Renal pelvis (tissue), 1 donor: ENCODE measurements at regions not wholly inside any gene's neighbourhood (a gene's known extent, or its start where the extent isn't known, plus 50 kb on each side); places are given as distances from the start of the nearest gene placed in this dataset.
"Not testable (repeated sequence)": the region's sequence is repeated elsewhere in the genome, so short reads cannot be mapped to it uniquely, and the experiment has no call there.

Experiments used
- DNase-seq: peaks from one replicate; pipeline ENCODE4 v3.0.0-alpha.2; 2013

- no peak for DNase-seq
These were observed 253.9 kb downstream of the AGTPBP1 start for GRCh38 chr9:85487872-85488271.

DNA sequence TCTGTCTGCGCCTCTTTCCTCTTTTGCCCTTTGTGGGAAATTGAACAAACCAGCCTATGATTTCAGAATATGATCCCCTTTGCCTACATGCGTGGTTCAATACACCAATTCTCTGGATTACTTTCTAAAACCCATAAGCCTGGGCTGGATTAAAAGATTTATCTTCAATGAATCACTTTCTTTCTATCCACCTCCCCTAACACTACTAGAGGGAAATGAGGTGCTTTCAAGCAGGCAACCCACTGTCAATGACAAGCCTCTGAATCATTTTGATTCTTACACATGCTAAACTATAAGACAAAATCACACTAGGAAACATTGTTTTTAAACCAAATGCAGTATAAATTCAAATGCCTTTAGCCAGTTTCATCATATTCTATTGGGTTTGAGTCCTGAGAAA is 257.5 kb downstream of the AGTPBP1 start:
- DNase-seq: no peak

GRCh38 chr9:85483208-85483607 is 258.5 kb downstream of the AGTPBP1 start:
- no peak for DNase-seq

DNA sequence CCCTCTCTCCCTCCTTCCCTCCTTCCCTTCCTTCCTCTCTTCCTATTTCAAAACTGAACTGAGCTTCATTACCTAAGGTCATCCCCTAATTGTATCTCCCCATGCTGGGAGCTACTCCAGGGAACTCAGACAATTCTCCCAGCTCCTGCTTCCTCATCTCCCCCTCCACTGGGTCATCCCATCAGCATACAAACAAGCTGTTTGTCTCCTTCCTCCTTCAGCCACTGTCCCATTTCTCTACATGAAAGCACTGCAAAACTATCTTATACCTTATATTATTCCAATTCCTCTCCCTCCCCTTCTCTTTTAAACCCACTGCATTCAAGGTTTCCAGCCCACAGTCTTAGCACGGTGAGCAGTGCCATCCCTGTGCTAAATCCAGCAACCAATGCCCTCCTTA is 262.4 kb downstream of the AGTPBP1 start:
- no peak for DNase-seq

GRCh38 chr9:85478847-85479246 is 262.9 kb downstream of the AGTPBP1 start:
- DNase-seq: no peak

- not testable (repeated sequence) for DNase-seq
These were observed 266.9 kb downstream of the AGTPBP1 start for GRCh38 chr9:85474896-85475295.

DNA sequence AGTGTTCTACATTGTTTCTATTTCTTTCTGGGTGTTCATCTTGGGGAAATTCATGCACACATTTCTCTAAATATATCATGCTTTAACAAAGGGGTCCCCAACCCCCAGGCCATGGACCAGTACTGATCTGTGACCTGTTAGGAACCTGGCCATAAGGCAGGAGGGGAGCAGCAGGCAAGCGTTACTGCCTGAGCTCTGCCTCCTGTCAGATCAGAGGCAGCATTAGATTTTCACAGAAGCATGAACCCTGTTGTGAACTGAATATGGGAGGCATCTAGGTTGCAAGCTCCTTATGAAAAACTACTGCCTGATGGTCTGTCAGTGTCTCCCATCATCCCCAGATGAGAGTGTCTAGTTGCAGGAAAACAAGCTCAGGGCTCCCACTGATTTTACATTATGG is 270.0 kb downstream of the AGTPBP1 start:
- no peak for DNase-seq

DNA sequence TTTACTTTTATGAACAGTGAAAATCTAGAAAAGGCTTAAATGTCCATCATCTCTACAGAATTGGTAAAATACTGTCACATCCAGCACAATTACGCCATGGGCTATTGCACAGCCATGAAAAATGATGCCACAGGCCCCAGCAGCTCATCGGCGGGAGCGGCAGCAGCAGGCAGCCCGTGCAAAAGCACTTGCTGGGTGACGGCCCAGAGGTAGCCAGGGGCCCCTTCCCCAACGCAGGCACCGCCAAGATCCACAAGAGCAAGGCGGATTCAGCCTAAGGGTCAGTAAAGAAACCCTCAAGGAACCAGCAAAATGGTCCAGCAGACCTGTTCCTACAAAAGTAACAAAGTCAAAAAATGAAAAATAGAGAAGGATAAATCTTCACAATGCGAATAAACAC is 272.7 kb downstream of the AGTPBP1 start:
- DNase-seq: no peak

- DNase-seq: no peak
These were observed 274.9 kb downstream of the AGTPBP1 start for GRCh38 chr9:85466834-85467233.

DNA sequence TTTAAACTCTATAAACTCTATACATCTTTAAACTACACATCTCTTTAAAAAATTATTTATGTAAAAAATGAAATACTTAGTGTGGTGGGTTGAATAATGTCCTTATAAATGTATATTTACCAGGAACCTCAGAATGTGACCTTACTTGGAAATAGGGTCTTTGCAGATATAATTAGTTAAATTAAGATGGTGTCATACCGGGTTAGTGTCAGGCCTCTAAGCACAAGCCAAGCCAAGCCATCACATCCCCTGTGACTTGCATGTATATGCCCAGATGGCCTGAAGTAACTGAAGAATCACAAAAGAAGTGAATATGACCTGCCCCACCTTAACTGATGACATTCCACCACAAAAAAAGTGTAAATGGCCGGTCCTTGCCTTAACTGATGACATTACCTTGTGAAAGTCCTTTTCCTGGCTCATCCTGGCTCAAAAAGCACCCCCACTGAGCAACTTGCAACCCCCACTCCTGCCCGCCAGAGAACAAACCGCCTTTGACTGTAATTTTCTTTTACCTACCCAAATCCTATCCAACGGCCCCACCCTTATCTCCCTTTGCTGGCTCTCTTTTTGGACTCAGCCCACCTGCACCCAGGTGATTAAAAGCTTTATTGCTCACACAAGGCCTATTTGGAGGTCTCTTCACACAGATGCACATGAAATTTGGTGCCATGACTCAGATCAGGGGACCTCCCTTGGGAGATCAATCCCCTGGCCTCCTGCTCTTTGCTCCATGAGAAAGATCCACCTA is 283.5 kb downstream of the AGTPBP1 start:
- DNase-seq: not testable (repeated sequence)

DNA sequence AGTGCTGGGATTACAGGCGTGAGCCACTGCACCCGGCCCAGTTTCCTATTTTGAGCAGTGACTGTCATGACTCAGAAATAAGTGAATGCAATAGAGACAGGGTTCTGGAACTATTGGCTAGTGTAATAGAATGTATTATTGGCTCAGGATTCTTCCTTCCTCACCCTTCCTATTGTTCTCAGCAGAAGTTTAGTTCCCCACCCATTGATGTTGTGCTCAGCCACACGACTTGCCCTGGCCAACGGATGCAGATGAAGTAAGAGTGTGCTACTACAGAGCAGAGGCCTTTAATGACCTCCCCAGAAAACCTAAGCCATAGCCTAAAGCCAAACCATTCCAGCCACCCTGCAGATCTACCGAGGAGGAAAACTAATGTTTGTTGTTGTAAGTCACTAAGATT is 287.9 kb downstream of the AGTPBP1 start:
- no peak for DNase-seq

DNA sequence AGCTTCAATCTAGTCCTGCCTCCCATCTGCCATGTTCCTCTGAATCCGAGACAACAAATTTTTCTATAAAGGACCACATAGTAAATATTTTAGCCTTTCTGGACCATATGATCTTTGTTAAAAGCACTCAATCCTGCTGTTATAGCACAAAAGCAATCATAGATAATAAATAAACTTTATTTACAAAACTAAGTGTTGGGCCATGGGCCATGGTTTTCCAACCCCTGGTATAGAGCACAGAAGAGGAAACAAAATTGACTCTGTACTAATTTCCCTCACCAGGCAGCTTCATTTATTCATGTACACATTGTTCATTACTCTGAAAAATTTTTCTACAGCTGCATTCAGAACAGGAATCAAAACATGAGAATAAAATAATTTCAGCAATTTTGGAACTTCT is 288.9 kb downstream of the AGTPBP1 start:
- DNase-seq: no peak

GRCh38 chr9:85451680-85452079 is 290.1 kb downstream of the AGTPBP1 start:
- no peak for DNase-seq

GRCh38 chr9:85445887-85446286 is 295.9 kb downstream of the AGTPBP1 start:
- no peak for DNase-seq

DNA sequence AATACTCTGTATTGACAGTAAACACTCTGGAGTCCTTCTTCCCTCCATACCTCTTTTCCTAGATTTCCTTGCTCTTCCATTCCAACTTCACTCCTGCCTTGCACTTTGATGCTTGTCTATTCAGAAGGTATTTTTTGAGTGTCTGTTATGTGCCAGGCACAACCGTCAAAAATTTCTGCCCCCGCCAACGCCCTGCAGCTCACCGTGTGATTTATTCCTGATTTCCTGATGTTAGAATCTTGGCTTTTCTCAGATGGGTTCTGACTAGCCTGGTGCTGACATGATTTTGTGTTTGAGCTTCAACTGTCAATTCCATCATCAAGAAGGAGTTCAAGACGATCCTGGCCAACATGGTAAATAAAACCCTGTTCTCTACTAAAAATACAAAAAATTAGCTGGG is 297.5 kb downstream of the AGTPBP1 start:
- DNase-seq: no peak

DNA sequence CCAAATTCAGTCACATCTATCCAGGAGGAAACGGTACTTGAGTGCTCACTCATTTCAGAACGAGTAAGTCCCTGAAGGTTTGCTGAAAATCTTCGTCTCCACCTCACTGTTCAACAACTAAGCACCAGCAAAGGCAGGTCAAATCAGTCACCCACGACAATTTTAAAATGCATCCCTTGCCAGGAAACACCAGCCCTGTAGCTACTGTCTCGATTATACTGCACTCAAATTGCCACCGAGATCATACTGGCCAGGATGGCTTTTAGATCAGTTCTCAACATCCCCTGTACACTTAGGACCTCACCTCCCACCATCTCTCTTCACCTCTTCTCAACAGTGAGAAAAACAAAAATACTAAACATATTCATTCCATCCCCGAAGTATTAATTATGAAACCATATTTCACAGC is 298.6 kb downstream of the AGTPBP1 start:
- no peak for DNase-seq

DNA sequence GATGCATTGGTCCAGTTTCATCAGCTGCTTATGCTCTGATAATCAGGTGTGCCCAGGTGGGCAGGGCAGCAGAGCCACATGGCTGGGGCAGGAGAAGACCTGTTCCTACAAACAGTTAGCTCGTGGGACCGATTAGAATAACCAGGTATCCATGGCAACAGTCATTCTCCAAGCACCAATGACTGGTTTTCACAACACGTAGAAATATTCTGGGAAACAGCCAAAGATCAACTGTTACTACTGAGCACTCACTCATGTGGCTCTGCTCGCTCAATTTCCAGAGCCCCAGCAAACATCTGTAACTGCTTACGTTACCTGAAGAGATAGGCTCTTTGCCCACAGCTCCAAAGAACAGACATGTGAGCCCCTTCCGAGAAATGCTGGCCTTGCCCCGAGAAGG is 302.0 kb downstream of the AGTPBP1 start:
- DNase-seq: no peak

- DNase-seq: not testable (repeated sequence)
These were observed 307.8 kb downstream of the AGTPBP1 start for GRCh38 chr9:85433956-85434355.

GRCh38 chr9:85433551-85433950 is 308.2 kb downstream of the AGTPBP1 start:
- DNase-seq: not testable (repeated sequence)

DNA sequence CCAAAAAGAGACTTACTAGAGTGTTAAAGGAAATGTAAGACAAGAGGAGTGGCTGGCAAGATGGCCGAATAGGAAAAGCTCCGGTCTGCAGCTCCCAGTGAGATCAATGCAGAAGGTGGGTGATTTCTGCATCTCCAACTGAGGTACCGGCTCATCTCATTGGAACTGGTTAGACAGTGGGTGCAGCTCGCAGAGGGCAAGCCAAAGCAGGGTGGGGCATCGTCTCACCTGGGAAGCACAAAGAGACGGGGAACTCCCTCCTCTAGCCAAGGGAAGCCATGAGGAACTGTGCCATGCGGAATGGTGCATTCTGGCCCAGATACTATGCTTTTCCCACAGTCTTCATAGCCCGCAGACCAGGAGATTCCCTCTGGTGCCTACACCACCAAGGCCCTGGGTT is 308.7 kb downstream of the AGTPBP1 start:
- no peak for DNase-seq

DNA sequence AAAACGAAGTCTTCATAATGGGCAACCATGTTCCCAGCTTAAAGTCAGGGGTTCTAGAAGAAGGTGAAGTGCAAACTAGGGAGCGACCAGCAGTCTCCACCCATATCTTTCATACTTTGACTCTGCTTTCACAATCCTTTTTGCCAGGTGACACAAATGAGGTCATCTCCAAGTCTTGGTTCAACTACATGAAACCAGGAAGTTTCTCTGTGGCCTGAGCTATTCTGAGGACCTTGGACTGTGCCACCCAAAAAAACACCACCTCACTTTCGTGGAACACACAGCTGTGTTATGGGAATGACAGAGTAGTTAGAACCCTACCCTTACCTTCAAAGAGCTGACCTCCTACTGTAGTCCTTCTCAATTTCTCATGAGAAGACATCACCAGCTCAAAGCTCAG is 309.2 kb downstream of the AGTPBP1 start:
- DNase-seq: no peak

DNA sequence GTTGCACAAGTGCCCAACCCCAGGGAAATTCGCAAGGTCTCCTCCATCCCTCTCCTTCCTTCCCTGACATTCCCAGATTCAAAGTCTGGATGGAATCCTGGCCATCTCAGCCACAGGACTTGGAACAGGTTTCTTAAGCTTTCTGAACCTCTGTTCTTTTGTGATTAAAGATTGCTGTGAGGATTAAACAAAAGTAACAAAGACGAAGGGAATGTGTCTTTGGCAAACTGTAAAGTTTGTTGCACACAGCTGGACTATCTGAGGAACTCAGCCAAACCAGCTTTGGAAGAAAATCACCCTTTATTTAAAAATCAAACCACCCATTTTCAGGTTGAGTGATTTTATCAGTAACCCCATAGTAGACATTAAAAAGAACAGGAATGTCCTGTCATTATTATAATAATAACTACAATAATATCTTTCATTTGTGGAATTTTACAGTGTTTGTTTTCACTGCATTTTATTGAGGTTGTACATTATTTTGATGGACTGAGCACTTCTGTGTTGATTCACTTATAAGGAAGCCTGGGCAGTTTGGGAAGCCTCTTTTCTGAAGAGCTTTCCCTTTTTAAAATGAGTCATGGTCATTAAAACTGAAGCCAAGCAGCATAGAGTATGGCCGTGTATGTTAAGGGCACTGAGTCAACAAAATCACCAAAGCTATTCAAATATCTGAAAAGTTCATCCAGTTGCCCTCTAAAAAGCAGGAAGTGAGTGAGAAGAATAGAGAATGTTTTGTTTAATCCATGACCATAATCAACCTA is 310.2 kb downstream of the AGTPBP1 start:
- no peak for DNase-seq

- DNase-seq: peak; percentile 50
These were observed 311.0 kb downstream of the AGTPBP1 start for GRCh38 chr9:85430659-85431338.
